Endometrial microvascular endothelial cells (primary cell): ENCODE measurements at regions not wholly inside any gene's neighbourhood (a gene's known extent, or its start where the extent isn't known, plus 50 kb on each side); places are given as distances from the start of the nearest gene placed in this dataset.

Source experiments
- in situ Hi-C: cut with HindIII; loops from 2 replicates; pipeline ENCODE4 v1.10.0; 2017; ENCODE audit warnings: low sequenced_read_pairs, low pct_unique_long_range_greater_than_20kb; ENCODE audit errors: inconsistent ontology term

- in situ Hi-C loops = no loop called here
These were observed 215.5 kb downstream of the ANKRD60 start for GRCh38 chr20:58012731-58013510.

- in situ Hi-C loops = no loop called here
These were observed 216.4 kb downstream of the ANKRD60 start for GRCh38 chr20:58011947-58012610.

GRCh38 chr20:58011106-58011946, 217.1 kb downstream of the ANKRD60 start:
- in situ Hi-C loops = no loop called here

- in situ Hi-C loops = no loop called here
These were observed 217.8 kb downstream of the ANKRD60 start for GRCh38 chr20:58010666-58011065.

- in situ Hi-C loops = no loop called here
These were observed 218.3 kb downstream of the ANKRD60 start for GRCh38 chr20:58010186-58010585.

- in situ Hi-C loops = no loop called here
These were observed 219.6 kb downstream of the ANKRD60 start for GRCh38 chr20:58008866-58009265.

- in situ Hi-C loops = no loop called here
These were observed 220.0 kb downstream of the ANKRD60 start for GRCh38 chr20:58008413-58008812.

- in situ Hi-C loops = no loop called here
These were observed 220.5 kb downstream of the ANKRD60 start for GRCh38 chr20:58007947-58008346.

GRCh38 chr20:58006346-58007316, 221.8 kb downstream of the ANKRD60 start:
- in situ Hi-C loops = no loop called here

GRCh38 chr20:58005581-58006345, 222.7 kb downstream of the ANKRD60 start:
- in situ Hi-C loops = no loop called here

- in situ Hi-C loops = no loop called here
These were observed 223.6 kb downstream of the ANKRD60 start for GRCh38 chr20:58004900-58005299.

GRCh38 chr20:58004146-58004545, 224.3 kb downstream of the ANKRD60 start:
- in situ Hi-C loops = no loop called here

GRCh38 chr20:58003525-58003924, 224.9 kb downstream of the ANKRD60 start:
- in situ Hi-C loops = no loop called here

GRCh38 chr20:58002901-58003300, 225.6 kb downstream of the ANKRD60 start:
- in situ Hi-C loops = no loop called here

GRCh38 chr20:58001946-58002345, 226.5 kb downstream of the ANKRD60 start:
- in situ Hi-C loops = no loop called here

GRCh38 chr20:58001381-58001780, 227.1 kb downstream of the ANKRD60 start:
- in situ Hi-C loops = no loop called here

GRCh38 chr20:58000861-58001260, 227.6 kb downstream of the ANKRD60 start:
- in situ Hi-C loops = no loop called here
